ENCODE measurements at regions not wholly inside any gene's neighbourhood (a gene's known extent, or its start where the extent isn't known, plus 50 kb on each side); places are given as distances from the start of the nearest gene placed in this dataset.

DNA sequence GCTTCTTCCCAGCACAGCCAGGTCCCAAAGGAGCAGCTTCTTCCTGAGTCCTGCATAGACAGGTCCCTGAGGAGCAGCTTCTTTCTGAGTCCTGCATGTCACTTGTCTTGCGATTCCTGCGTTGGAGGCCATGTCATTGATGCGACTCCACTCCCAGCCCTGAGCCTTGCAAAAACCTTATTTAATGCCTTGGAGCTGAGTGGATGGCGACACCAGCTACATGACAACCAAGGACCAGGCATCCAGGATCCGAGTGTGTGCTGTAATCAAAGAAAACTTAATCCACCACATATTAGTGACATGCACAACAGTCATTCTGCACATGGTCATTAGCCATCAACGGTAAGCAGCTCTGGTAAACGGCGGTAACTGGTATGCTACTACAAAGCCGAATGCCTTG, 315.8 kb downstream of the TEX29 start:
- no peaks in the 10 kb centered on the region for H3K4me1 ChIP-seq
- no peak for ATAC-seq
- H3K4me3 ChIP-seq, result no peak overlapping the region
- TF ChIP-seq, protein P1, sequence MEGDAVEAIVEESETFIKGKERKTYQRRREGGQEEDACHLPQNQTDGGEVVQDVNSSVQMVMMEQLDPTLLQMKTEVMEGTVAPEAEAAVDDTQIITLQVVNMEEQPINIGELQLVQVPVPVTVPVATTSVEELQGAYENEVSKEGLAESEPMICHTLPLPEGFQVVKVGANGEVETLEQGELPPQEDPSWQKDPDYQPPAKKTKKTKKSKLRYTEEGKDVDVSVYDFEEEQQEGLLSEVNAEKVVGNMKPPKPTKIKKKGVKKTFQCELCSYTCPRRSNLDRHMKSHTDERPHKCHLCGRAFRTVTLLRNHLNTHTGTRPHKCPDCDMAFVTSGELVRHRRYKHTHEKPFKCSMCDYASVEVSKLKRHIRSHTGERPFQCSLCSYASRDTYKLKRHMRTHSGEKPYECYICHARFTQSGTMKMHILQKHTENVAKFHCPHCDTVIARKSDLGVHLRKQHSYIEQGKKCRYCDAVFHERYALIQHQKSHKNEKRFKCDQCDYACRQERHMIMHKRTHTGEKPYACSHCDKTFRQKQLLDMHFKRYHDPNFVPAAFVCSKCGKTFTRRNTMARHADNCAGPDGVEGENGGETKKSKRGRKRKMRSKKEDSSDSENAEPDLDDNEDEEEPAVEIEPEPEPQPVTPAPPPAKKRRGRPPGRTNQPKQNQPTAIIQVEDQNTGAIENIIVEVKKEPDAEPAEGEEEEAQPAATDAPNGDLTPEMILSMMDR (IDR thresholded peaks at IDR 0.05), result no peak
- DNase-seq, result no peak
- no peaks in the 10 kb centered on the region for H3K9me3 ChIP-seq
- intact Hi-C loops (cut with DNase I), result no loop called here
- no peaks in the 10 kb centered on the region for H3K36me3 ChIP-seq
- H3K27ac ChIP-seq, result no peak overlapping the region
- no peaks in the 10 kb centered on the region for H3K27me3 ChIP-seq (ENCODE audit: low read depth)

DNA sequence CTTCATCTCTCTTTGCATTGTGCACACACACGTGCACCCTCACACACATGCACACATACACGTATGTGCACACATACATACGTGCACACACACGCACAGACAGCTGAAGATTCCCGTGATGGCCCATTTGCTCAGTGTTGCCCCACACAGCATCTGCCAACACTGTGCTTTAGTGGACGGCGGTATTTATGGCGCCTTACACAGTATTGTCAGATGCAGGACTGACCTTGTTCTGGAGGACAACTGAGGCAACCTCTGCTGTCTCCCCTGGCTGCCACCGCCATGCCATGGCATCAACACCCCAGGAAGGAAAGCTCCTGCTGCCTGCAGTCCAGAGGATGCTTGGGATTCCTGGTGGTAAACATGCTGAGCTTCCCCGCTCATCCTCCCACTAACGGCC, 316.4 kb downstream of the TEX29 start:
- no peaks in the 10 kb centered on the region for H3K27me3 ChIP-seq (ENCODE audit: low read depth)
- no peaks in the 10 kb centered on the region for H3K36me3 ChIP-seq
- H3K27ac ChIP-seq, result no peak overlapping the region
- ATAC-seq (no peak), DNase-seq (no peak)
- TF ChIP-seq, protein P1 (IDR thresholded peaks at IDR 0.05), result no peak
- intact Hi-C loops (cut with DNase I), result no loop called here
- H3K4me1 ChIP-seq, result no peaks in the 10 kb centered on the region
- H3K4me3 ChIP-seq, result no peak overlapping the region
- no peaks in the 10 kb centered on the region for H3K9me3 ChIP-seq

DNA sequence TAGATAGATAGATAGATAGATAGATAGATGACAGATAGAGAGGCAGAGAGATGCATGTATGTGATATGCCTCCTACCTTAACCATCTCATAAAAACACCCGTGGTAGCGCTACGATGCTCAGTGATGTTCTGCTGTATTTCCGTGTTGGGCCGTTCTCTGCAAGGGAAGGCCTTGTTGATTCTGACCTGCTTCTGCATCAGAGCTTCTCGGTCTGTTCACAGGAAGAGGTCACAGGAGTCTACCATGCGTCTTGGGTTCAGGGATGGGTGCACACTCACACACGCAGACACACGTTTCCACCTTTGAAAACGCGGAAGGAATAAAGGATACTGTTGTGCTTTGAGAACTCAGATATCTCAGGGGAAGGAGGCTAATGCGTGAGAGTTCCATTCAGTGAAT, 316.9 kb downstream of the TEX29 start:
- Histone ChIP-seq H3K4me3 (no peak overlapping the region), H3K27ac (no peak overlapping the region), H3K36me3 (no peaks in the 10 kb centered on the region), H3K4me1 (no peaks in the 10 kb centered on the region), H3K27me3 (ENCODE audit: low read depth) (no peaks in the 10 kb centered on the region), H3K9me3 (no peaks in the 10 kb centered on the region)
- DNase-seq, result no peak
- intact Hi-C loops (cut with DNase I), result no loop called here
- TF ChIP-seq, protein P1 (IDR thresholded peaks at IDR 0.05), result no peak
- no peak for ATAC-seq

DNA sequence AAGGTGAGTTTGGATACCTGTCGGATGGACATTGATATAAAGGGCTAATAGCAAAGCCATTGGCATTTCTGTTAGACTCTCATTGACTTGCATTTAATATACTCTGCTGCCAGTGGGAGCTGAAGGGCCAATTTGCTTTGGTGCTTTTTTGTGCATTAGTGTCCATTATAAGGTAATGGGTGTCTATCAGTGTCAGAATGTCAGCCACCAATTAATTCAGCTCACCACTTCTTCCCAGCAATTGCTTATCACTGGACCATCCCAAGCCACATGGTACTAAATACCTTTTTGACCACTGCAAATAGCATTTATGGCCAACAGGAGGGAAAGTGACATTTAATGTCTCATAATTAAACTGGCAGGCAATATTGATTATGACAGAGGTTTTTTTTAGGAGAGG, 317.8 kb downstream of the TEX29 start:
- TF ChIP-seq, protein P1 (IDR thresholded peaks at IDR 0.05), result no peak
- no peak for ATAC-seq
- intact Hi-C loops (cut with DNase I), result no loop called here
- no peaks in the 10 kb centered on the region for H3K36me3 ChIP-seq
- no peak overlapping the region for H3K27ac ChIP-seq
- H3K4me3 ChIP-seq, result no peak overlapping the region
- no peak for DNase-seq
- no peaks in the 10 kb centered on the region for H3K27me3 ChIP-seq (ENCODE audit: low read depth)
- H3K9me3 ChIP-seq, result no peaks in the 10 kb centered on the region
- H3K4me1 ChIP-seq, result no peaks in the 10 kb centered on the region

DNA sequence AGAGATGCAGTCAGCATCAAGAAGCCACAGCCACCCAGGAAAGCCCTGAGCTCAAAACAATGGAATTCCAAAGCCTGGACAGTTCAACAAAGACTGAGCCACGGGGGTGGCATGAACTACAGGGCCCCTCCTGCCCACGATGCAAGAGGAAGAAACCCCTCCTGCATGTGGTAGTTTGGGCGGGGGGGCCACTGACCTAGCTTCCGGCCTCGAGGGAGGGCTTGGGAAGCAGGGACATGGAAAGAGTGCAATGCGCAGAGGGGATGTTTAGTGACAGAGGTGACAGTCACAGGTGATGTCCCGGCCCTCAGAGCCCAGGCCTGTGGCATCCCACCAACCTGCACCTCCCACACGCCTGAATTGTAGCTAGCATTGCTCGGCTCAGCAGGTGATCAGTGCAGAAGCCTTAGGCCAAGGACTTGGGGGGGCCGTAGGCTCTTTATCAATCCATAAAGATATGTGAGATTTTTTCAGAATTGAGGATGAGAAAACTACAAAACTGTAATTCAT, 318.8 kb downstream of the TEX29 start:
- Histone ChIP-seq H3K4me1 (no peaks in the 10 kb centered on the region), H3K36me3 (no peaks in the 10 kb centered on the region), H3K9me3 (no peaks in the 10 kb centered on the region), H3K27me3 (ENCODE audit: low read depth) (no peaks in the 10 kb centered on the region), H3K27ac (no peak overlapping the region), H3K4me3 (no peak overlapping the region)
- no peak for DNase-seq
- intact Hi-C loops (cut with DNase I), result no loop called here
- TF ChIP-seq, protein P1 (IDR thresholded peaks at IDR 0.05), result no peak
- no peak for ATAC-seq

DNA sequence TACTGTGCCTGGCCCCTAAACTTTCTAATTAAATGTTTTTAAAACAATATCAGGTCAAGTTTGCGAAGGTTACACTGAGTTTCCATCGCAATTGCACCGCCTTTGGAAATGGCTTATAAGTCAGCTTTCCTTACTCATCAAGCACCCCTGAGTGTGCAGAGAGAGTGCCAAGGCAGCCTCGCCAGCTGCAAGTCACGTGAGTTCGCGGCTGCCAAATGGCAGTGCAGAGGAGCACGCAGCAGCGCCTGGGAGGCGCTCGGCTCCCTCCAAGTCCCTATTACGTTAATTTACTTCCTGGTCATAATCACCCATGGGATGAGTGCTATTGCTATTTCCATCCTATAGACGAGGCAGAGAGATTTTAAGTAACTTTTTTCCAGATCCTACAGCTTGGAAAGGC, 319.6 kb downstream of the TEX29 start:
- DNase-seq, result no peak

More for the DNA sequence above, 319.6 kb downstream of the TEX29 start:
- TF ChIP-seq, protein P1 (IDR thresholded peaks at IDR 0.05), result no peak
- Histone ChIP-seq H3K4me1 (no peaks in the 10 kb centered on the region), H3K36me3 (no peaks in the 10 kb centered on the region), H3K27me3 (ENCODE audit: low read depth) (no peaks in the 10 kb centered on the region), H3K4me3 (no peak overlapping the region), H3K9me3 (no peaks in the 10 kb centered on the region), H3K27ac (no peak overlapping the region)
- intact Hi-C loops (cut with DNase I), result no loop called here
- no peak for ATAC-seq
